ENCODE measurements at regions not wholly inside any gene's neighbourhood (a gene's known extent, or its start where the extent isn't known, plus 50 kb on each side); places are given as distances from the start of the nearest gene placed in this dataset.

GRCh38 chr4:187276736-187277408 lies 553.2 kb upstream of the FAT1 start:
- ATAC-seq, result no peak
- Histone ChIP-seq H3K4me3 (replicated peaks in 1 of 3; ENCODE audit: insufficient read depth in 1 of 3, low read depth in 2 of 3, low read length in 3 of 3) (no peak overlapping the region), H3K27me3 (ENCODE audit: control insufficient read depth in 1 of 2, insufficient read depth in 2 of 2, low read length in 2 of 2) (peaks cover 0 to 5% of the 10 kb centered on the region in 2 experiments; a peak in 2 of 5 replicates), H3K79me2 (ENCODE audit: insufficient read depth, low read length) (no peaks in the 10 kb centered on the region), H3K9me3 (ENCODE audit: low read length) (no peaks in the 10 kb centered on the region), H3K4me2 (ENCODE audit: low read depth, low read length) (no peak overlapping the region), H2AFZ (ENCODE audit: low read length) (no peak overlapping the region), H3K27ac (ENCODE audit: extremely low read length, insufficient read depth, low read length) (no peak overlapping the region), H3K9ac (ENCODE audit: insufficient read depth, low read depth, low read length) (no peak overlapping the region), H4K20me1 (ENCODE audit: insufficient read depth, low read length) (no peaks in the 10 kb centered on the region), H3K4me1 (ENCODE audit: insufficient read depth, low read length) (no peaks in the 10 kb centered on the region), H3K36me3 (replicated peaks in 1 of 2; ENCODE audit: control insufficient read depth in 1 of 2, insufficient read depth in 2 of 2, low read length in 2 of 2) (no peaks in the 10 kb centered on the region)
- DNase-seq (ENCODE audit: low spot score), result no peak
- FAIRE-seq, result no peak
- ChIA-PET POLR2A (no interaction called here), CTCF (ENCODE audit: low intra/inter-chr PET ratio, low total read pairs) (no interaction called here)
- 31% methylated on average over 7 of the region's 7 CpGs for WGBS (ENCODE audit: low lambda C conversion rate)
- in situ Hi-C loops (cut with HindIII; ENCODE audit: extremely low pct_ligation_motif_present, low pct_unique_long_range_greater_than_20kb) (no loop called here), intact Hi-C loops (cut with micrococcal nuclease; ENCODE audit: unreplicated experiment) (no loop called here)
- BruUV-seq (replicated peaks), result no TSS peak
- TF ChIP-seq EED (CRISPR knock-in tag; IDR thresholded peaks at IDR 0.05) (no peak), ZEB1 (IDR thresholded peaks at IDR 0.05; ENCODE audit: insufficient replicate concordance, low read depth) (no peak), EHMT2 (IDR thresholded peaks at IDR 0.05; ENCODE audit: borderline replicate concordance, low read depth, low read length) (no peak), KMT2B (CRISPR knock-in tag; IDR thresholded peaks at IDR 0.05) (no peak), SIX4 (CRISPR knock-in tag; IDR thresholded peaks at IDR 0.05) (no peak), ZNF839 (CRISPR knock-in tag; IDR thresholded peaks at IDR 0.05; ENCODE audit: borderline replicate concordance) (no peak)

DNA sequence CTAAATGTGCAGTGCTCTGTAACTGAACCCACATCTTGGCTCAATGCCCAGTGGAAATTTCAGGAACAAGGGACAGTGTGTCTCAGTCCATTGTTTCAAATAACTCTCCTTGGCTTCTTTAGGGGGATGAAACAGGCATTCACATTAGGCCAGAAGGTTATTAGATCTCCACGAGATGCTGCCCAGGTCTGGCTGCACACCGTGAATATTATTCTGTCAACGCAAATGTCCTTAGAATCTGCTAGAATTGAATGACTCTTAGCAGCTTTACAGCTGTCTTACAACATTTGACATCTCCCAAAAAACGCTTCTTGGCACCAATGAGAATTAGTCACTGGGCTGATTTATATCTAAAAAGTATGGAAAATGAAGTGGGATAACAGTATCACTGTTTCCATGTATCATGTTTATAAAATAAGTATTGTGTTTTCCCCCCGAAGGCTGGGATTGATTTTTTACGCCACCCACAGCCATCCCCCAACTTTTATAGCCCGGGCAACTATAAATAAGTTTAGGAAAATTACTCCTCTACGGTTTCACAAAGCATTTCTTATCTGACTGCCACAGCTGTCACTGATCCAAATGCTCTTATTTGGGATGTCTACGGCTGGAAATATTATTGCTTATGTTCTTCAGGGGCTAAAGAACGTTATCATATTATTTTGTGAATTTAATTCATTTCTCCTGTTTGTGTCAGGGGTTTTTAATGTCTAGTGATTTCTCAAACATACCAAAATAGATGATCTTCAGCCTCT lies 559.7 kb upstream of the FAT1 start:
- no peak overlapping the region for H3K27ac ChIP-seq (ENCODE audit: extremely low read length, insufficient read depth, low read length)
- 2% methylated on average over 10 of the region's 10 CpGs for WGBS (ENCODE audit: low lambda C conversion rate)
- CTCF ChIA-PET (ENCODE audit: low intra/inter-chr PET ratio, low total read pairs), result no interaction called here
- FAIRE-seq (no peak), ATAC-seq (no peak), DNase-seq (ENCODE audit: low spot score) (no peak)
- TF ChIP-seq MAFG (CRISPR knock-in tag; IDR thresholded peaks at IDR 0.05) (no peak), NKX3-1 (CRISPR knock-in tag; IDR thresholded peaks at IDR 0.05) (no peak), KDM3A (CRISPR knock-in tag; IDR thresholded peaks at IDR 0.05; ENCODE audit: low read depth) (no peak), DBP (CRISPR knock-in tag; IDR thresholded peaks at IDR 0.05; ENCODE audit: not compliant biosample characterization) (no peak), SRSF9 (IDR thresholded peaks at IDR 0.05; ENCODE audit: borderline replicate concordance, insufficient read depth, low read depth, low read length, poor library complexity, severe bottlenecking) (no peak), ZFP90 (CRISPR knock-in tag; IDR thresholded peaks at IDR 0.05; ENCODE audit: borderline replicate concordance) (no peak), WIZ (CRISPR knock-in tag; IDR thresholded peaks at IDR 0.05) (no peak)
- TF ChIP-seq, protein P1, sequence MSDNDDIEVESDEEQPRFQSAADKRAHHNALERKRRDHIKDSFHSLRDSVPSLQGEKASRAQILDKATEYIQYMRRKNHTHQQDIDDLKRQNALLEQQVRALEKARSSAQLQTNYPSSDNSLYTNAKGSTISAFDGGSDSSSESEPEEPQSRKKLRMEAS (IDR thresholded peaks at IDR 0.05), result no peak
- POLR2A ChIA-PET, result no interaction called here
- no peak overlapping the region for H3K4me2 ChIP-seq (ENCODE audit: low read depth, low read length)
- no peaks in the 10 kb centered on the region for H3K9me3 ChIP-seq (ENCODE audit: low read length)
- H3K4me3 ChIP-seq (replicated peaks in 1 of 3; ENCODE audit: insufficient read depth in 1 of 3, low read depth in 2 of 3, low read length in 3 of 3), result no peak overlapping the region
- BruUV-seq (replicated peaks), result no TSS peak
- no peak overlapping the region for H2AFZ ChIP-seq (ENCODE audit: low read length)
- H3K79me2 ChIP-seq (ENCODE audit: insufficient read depth, low read length), result no peaks in the 10 kb centered on the region
- peaks cover 0 to 12% of the 10 kb centered on the region in 2 experiments; a peak in 2 of 5 replicates for H3K27me3 ChIP-seq (ENCODE audit: control insufficient read depth in 1 of 2, insufficient read depth in 2 of 2, low read length in 2 of 2)
- in situ Hi-C loops (cut with HindIII; ENCODE audit: extremely low pct_ligation_motif_present, low pct_unique_long_range_greater_than_20kb) (no loop called here), intact Hi-C loops (cut with micrococcal nuclease; ENCODE audit: unreplicated experiment) (no loop called here)
- no peaks in the 10 kb centered on the region for H4K20me1 ChIP-seq (ENCODE audit: insufficient read depth, low read length)
- no peak overlapping the region for H3K9ac ChIP-seq (ENCODE audit: insufficient read depth, low read depth, low read length)
- no peaks in the 10 kb centered on the region for H3K4me1 ChIP-seq (ENCODE audit: insufficient read depth, low read length)
- H3K36me3 ChIP-seq (replicated peaks in 1 of 2; ENCODE audit: control insufficient read depth in 1 of 2, insufficient read depth in 2 of 2, low read length in 2 of 2), result no peaks in the 10 kb centered on the region
